ENCODE measurements at regions not wholly inside any gene's neighbourhood (a gene's known extent, or its start where the extent isn't known, plus 50 kb on each side); places are given as distances from the start of the nearest gene placed in this dataset.

- DNase-seq (ENCODE audit: low read depth, low spot score): no peak
- TF ChIP-seq CTCF (IDR thresholded peaks at IDR 0.05; ENCODE audit: insufficient read depth, low read length, missing control alignments): no peak
- ChIA-PET CTCF (no interaction called here), POLR2A (no interaction called here)
- H3K4me3 ChIP-seq (ENCODE audit: low read depth, low read length): no peak overlapping the region
Measured at GRCh38 chr7:9621927-9622326, 1188.5 kb downstream of the NXPH1 start.

- H3K4me3 ChIP-seq (ENCODE audit: low read depth, low read length): no peak overlapping the region
- CTCF ChIA-PET: no interaction called here
- no peak for DNase-seq (ENCODE audit: low read depth, low spot score)
- TF ChIP-seq CTCF (IDR thresholded peaks at IDR 0.05; ENCODE audit: insufficient read depth, low read length, missing control alignments): no peak
- POLR2A ChIA-PET: no interaction called here
Measured at GRCh38 chr7:9625953-9626352, 1192.5 kb downstream of the NXPH1 start.

GRCh38 chr7:9645756-9646155, 1212.3 kb downstream of the NXPH1 start:
- no peak for TF ChIP-seq CTCF (IDR thresholded peaks at IDR 0.05; ENCODE audit: insufficient read depth, low read length, missing control alignments)
- ChIA-PET CTCF (no interaction called here), POLR2A (no interaction called here)
- no peak overlapping the region for H3K4me3 ChIP-seq (ENCODE audit: low read depth, low read length)
- DNase-seq (ENCODE audit: low read depth, low spot score): no peak

DNA sequence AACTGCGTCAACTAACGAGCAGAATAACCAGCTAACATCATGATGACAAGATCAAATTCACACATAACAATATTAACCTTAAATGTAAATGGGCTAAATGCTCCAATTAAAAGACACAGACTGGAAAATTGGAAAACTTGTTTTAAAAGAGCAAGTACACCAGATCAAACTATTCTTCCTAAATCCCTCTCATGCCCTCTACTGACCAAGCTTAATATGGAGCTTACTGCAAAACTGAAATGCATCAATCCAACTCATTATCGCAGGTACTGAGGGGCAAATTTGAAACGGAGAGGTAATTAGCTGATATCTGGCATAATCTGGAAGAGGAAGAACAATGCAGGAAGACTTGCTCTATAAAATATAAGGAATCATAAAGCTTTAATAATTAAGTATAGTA, 1223.8 kb downstream of the NXPH1 start:
- no peak for DNase-seq (ENCODE audit: low read depth, low spot score)
- ChIA-PET POLR2A (no interaction called here), CTCF (interaction anchor here (0.8 kb wide), 1 partner anchor 9 kb away, joined by 3 read pairs; no protein-coding TSS in a partner anchor)
- TF ChIP-seq CTCF (IDR thresholded peaks at IDR 0.05; ENCODE audit: insufficient read depth, low read length, missing control alignments): no peak
- no peak overlapping the region for H3K4me3 ChIP-seq (ENCODE audit: low read depth, low read length)

DNA sequence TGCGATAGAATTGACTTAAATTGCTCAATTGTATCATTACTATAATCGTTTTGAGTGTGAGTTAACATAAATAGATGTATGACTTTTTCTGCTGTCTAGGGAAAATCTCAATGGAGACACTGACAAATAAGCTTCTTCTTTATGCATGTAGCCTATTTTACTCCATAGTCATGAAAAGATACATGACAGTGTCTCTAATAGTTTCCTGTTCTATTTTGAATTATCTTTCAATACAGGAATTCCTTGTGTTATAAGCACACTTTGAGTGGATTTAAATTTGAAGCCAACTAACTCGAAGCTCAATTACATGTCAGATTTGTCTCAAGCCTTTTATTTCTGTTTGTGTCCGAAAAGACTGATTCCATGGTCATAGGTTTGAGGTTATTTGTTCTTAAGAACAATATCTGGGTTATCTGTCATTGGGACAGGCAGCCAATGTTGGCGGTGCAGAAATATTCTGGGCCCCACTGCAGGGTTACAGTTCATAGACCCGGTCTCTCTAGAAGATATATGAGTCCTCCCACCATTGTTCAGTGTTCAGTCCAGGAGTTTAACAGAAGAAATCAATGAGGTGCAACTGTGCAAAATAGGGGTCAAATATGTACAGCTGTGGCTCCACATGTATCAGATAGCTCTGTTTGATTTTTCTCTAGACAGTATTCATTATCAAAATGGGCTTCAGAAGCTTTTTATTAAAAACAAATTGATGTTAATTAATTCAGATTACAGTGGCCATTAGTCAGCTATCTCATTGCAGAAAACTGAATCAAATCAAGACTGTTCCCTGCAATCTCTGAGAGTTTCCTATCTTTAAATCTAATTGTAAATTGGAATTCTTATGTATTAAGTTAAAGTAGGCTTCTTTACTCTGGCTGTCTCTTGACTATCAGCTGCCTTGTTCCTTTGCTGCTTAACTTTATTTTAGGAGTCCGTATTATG, 1238.8 kb downstream of the NXPH1 start:
- no peak for TF ChIP-seq CTCF (IDR thresholded peaks at IDR 0.05; ENCODE audit: insufficient read depth, low read length, missing control alignments)
- ChIA-PET POLR2A (no interaction called here), CTCF (no interaction called here)
- DNase-seq (ENCODE audit: low read depth, low spot score): no peak
- no peak overlapping the region for H3K4me3 ChIP-seq (ENCODE audit: low read depth, low read length)

DNA sequence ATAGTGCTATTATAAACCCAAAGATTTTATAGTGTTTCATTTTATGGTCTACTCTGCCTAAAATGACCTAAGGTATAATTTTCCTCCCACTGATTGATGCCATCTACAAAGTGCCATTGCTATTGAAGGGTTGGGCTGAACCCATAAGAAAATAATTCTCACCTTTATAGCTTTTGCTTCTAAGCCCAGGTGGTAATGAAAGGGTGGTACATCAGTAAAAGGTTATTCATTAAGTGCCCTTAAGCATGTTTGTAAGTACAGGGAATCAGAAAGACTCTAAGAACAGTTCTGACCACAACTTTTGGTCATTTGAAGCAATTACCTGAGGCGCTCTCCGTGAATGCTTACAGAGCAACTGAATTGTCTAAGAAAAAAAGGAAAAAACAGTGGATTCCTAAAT, 1247.3 kb downstream of the NXPH1 start:
- ChIA-PET CTCF (no interaction called here), POLR2A (no interaction called here)
- no peak for DNase-seq (ENCODE audit: low read depth, low spot score)
- H3K4me3 ChIP-seq (ENCODE audit: low read depth, low read length): no peak overlapping the region
- TF ChIP-seq CTCF (IDR thresholded peaks at IDR 0.05; ENCODE audit: insufficient read depth, low read length, missing control alignments): no peak

Data from AG04449 (cell line).